RWPE2 (cell line): ENCODE measurements at regions not wholly inside any gene's neighbourhood (a gene's known extent, or its start where the extent isn't known, plus 50 kb on each side); places are given as distances from the start of the nearest gene placed in this dataset.

Experiments
- ATAC-seq: fragments of 200-7000 bp; cut with Tn5 transposase; 3 replicates; pipeline ENCODE4 v1.9.1; 2021; ENCODE audit warnings: low read depth
- DNase-seq: peaks from one replicate; pipeline ENCODE4 v3.0.0-alpha.2; 2020; ENCODE audit warnings: low spot score
- H3K27ac ChIP-seq: fragments of 450-650 bp; 2 replicates; pipeline ENCODE4 v1.5.1; 2017; ENCODE audit warnings: mild to moderate bottlenecking; ENCODE audit not compliant: poor library complexity, severe bottlenecking
- H3K27me3 ChIP-seq: fragments of 250-450 bp; sonication (Bioruptor Pico); 2 replicates; pipeline ENCODE4 v1.5.1; 2021; ENCODE audit warnings: mild to moderate bottlenecking, moderate library complexity; ENCODE audit not compliant: insufficient read depth, poor library complexity, severe bottlenecking
- H3K36me3 ChIP-seq: fragments of 250-450 bp; sonication (Bioruptor Pico); 2 replicates; pipeline ENCODE4 v1.5.1; 2020; ENCODE audit warnings: low read depth, mild to moderate bottlenecking, moderate library complexity
- H3K4me1 ChIP-seq: fragments of 250-450 bp; sonication (Bioruptor Pico); 2 replicates; pipeline ENCODE4 v1.5.1; 2021; ENCODE audit warnings: mild to moderate bottlenecking, moderate library complexity; ENCODE audit not compliant: insufficient read depth, poor library complexity, severe bottlenecking
- H3K4me3 ChIP-seq: fragments of 250-450 bp; sonication (Bioruptor Pico); 2 replicates; pipeline ENCODE4 v1.5.1; 2021; ENCODE audit warnings: mild to moderate bottlenecking, moderate library complexity; ENCODE audit not compliant: severe bottlenecking
- H3K9me3 ChIP-seq: fragments of 250-450 bp; sonication (Bioruptor Pico); 2 replicates; pipeline ENCODE4 v1.5.1; 2021; ENCODE audit warnings: mild to moderate bottlenecking, moderate library complexity; ENCODE audit not compliant: severe bottlenecking
- CTCF ChIP-seq: fragments of 450-650 bp; IDR thresholded peaks from one replicate; pipeline ENCODE4 v1.5.1; 2017; ENCODE audit warnings: mild to moderate bottlenecking, moderate library complexity; ENCODE audit not compliant: poor library complexity, severe bottlenecking

DNA sequence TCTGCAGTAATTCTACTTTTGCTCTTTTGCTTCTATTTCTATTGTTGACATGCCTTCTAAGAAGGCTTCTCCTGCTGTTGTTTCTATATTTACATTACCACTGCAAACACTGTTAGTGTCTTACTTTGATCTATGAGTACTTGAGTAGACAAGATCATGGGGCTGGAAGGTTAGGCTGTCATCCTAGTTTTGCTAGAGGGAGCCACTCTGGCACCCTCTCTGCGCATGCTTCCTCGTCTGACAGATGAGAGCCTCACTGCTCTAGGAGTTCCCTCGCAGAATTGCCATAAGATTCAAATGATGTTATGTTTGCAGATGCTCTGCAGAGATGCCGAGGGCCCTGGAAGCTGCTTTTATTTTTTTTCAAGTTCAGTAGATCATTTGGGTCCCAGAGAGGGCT, 185.6 kb downstream of the RNF144A start:
- no peak overlapping the region for H3K4me3 ChIP-seq
- H3K4me1 ChIP-seq = no peaks in the 10 kb centered on the region
- no peak overlapping the region for H3K27ac ChIP-seq
- no peaks in the 10 kb centered on the region for H3K27me3 ChIP-seq
- H3K9me3 ChIP-seq = no peaks in the 10 kb centered on the region
- no peak for DNase-seq
- ATAC-seq = no peak
- H3K36me3 ChIP-seq = no peaks in the 10 kb centered on the region
- no peak for TF ChIP-seq CTCF

GRCh38 chr2:7108792-7109532, 191.8 kb downstream of the RNF144A start:
- Histone ChIP-seq H3K4me3 (no peak overlapping the region), H3K27me3 (no peaks in the 10 kb centered on the region), H3K27ac (no peak overlapping the region), H3K9me3 (no peaks in the 10 kb centered on the region), H3K4me1 (no peaks in the 10 kb centered on the region), H3K36me3 (no peaks in the 10 kb centered on the region)
- no peak for TF ChIP-seq CTCF
- DNase-seq (no peak), ATAC-seq (no peak)

DNA sequence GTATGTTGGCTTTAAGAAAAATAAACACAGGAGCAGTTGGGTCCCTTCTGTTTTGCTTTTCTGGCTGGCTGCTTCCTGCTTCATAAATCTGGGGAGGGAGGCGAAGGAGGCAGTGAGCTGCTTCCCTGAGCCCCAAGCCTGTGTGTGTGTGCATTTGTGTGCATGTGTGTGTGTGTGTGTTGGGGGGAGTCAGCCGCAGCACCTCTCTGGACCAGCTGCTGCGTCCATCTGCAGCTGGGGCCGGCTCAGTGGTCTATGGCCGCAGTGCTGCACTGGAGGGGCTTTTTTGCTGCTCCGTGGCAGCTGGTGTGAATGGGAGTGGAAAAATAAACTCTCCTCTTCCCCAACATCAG, 192.3 kb downstream of the RNF144A start:
- Histone ChIP-seq H3K27ac (no peak overlapping the region), H3K4me1 (no peaks in the 10 kb centered on the region), H3K36me3 (no peaks in the 10 kb centered on the region), H3K27me3 (no peaks in the 10 kb centered on the region), H3K9me3 (no peaks in the 10 kb centered on the region), H3K4me3 (no peak overlapping the region)
- ATAC-seq (no peak), DNase-seq (no peak)
- TF ChIP-seq CTCF = no peak

- Histone ChIP-seq H3K27ac (no peak overlapping the region), H3K4me3 (no peak overlapping the region), H3K36me3 (no peaks in the 10 kb centered on the region), H3K4me1 (no peaks in the 10 kb centered on the region), H3K9me3 (no peaks in the 10 kb centered on the region), H3K27me3 (no peaks in the 10 kb centered on the region)
- ATAC-seq (peak; percentile 41; the same call in 2 of the 3 replicates), DNase-seq (no peak)
- peak; percentile 24 for TF ChIP-seq CTCF
Observed at GRCh38 chr2:7111626-7112025, 194.4 kb downstream of the RNF144A start.

DNA sequence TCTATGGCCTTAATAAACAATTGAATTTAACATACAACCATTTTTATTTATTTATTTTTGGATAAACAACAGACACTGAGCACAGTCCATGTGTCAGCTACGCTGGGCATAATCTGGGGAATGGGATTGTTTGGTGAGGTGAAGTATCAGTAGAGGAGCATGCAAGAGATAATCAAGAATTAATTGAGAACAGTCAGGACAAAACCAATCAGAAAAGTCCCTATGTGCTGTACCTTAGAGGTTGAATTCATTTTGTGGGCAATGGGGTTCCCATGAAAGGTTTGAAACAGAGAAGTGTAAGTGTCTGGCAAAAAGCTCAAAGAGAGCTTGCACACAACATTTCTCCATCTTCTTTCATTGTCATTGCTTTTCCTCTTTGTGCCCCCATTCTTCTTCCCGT, 198.2 kb downstream of the RNF144A start:
- H3K27ac ChIP-seq = no peak overlapping the region
- H3K36me3 ChIP-seq = no peaks in the 10 kb centered on the region
- ATAC-seq (no peak), DNase-seq (no peak)
- no peak overlapping the region for H3K4me3 ChIP-seq
- no peaks in the 10 kb centered on the region for H3K4me1 ChIP-seq
- no peaks in the 10 kb centered on the region for H3K27me3 ChIP-seq
- TF ChIP-seq CTCF = no peak
- no peaks in the 10 kb centered on the region for H3K9me3 ChIP-seq
